ENCODE measurements at regions not wholly inside any gene's neighbourhood (a gene's known extent, or its start where the extent isn't known, plus 50 kb on each side); places are given as distances from the start of the nearest gene placed in this dataset.

- H3K4me3 ChIP-seq (ENCODE audit: low read depth, low read length) = no peak overlapping the region
- DNase-seq (ENCODE audit: low read depth) = no peak
Observed at GRCh38 chr3:180325533-180325932, 276.4 kb upstream of the TTC14 start.

- no peak for DNase-seq (ENCODE audit: low read depth)
- no peak overlapping the region for H3K4me3 ChIP-seq (ENCODE audit: low read depth, low read length)
Observed at GRCh38 chr3:180325958-180326357, 276.0 kb upstream of the TTC14 start.

DNA sequence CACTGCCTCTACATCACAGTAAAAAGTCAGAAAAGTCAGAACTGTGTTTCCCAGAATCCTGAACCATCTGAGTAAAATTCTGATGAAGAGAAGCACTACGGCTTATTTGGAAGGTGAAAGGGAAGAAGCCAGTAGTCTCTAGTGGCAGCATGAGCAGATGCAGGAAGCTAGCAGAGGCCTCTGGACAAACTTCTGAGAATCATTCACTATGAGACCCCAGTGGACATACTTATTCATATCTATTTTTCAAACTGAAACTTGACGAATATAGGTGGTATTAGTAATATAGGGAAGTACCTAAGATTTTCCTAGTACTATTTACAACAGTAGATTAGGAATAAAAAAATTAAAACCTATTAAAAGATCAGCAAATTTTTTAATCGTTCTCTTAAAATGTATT is 272.8 kb upstream of the TTC14 start:
- H3K4me3 ChIP-seq (ENCODE audit: low read depth, low read length) = no peak overlapping the region
- no peak for DNase-seq (ENCODE audit: low read depth)

GRCh38 chr3:180329847-180330246 is 272.1 kb upstream of the TTC14 start:
- no peak for DNase-seq (ENCODE audit: low read depth)

GRCh38 chr3:180330440-180330839 is 271.5 kb upstream of the TTC14 start:
- DNase-seq (ENCODE audit: low read depth) = no peak
- no peak overlapping the region for H3K4me3 ChIP-seq (ENCODE audit: low read depth, low read length)

More at GRCh38 chr3:180329847-180330246, 272.1 kb upstream of the TTC14 start:
- H3K4me3 ChIP-seq (ENCODE audit: low read depth, low read length) = no peak overlapping the region

GRCh38 chr3:180332608-180333007 is 269.4 kb upstream of the TTC14 start:
- no peak for DNase-seq (ENCODE audit: low read depth)
- H3K4me3 ChIP-seq (ENCODE audit: low read depth, low read length) = no peak overlapping the region

GRCh38 chr3:180335050-180335449 is 266.9 kb upstream of the TTC14 start:
- H3K4me3 ChIP-seq (ENCODE audit: low read depth, low read length) = no peak overlapping the region
- DNase-seq (ENCODE audit: low read depth) = no peak

DNA sequence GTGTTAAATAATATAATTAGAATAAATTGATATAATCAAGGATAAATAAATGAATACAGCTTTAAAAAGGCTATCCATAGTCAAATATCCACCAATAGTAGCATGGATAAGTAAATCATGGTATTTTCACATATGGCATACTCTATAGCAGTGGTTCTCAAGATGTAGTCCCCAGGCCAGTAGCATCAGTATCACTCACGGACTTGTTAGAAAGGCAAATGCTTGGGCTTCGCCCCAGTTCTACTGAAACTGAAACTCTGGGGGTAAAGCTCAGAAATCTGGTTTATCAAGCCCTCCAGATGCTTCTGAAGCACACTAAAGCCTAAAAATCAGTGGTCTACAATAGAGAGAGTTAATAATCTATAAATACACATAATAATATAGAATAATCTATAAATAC is 261.6 kb upstream of the TTC14 start:
- no peak overlapping the region for H3K4me3 ChIP-seq (ENCODE audit: low read depth, low read length)

GRCh38 chr3:180341516-180341915 is 260.4 kb upstream of the TTC14 start:
- DNase-seq (ENCODE audit: low read depth) = no peak
- no peak overlapping the region for H3K4me3 ChIP-seq (ENCODE audit: low read depth, low read length)

More for the DNA sequence above, 261.6 kb upstream of the TTC14 start:
- no peak for DNase-seq (ENCODE audit: low read depth)

DNA sequence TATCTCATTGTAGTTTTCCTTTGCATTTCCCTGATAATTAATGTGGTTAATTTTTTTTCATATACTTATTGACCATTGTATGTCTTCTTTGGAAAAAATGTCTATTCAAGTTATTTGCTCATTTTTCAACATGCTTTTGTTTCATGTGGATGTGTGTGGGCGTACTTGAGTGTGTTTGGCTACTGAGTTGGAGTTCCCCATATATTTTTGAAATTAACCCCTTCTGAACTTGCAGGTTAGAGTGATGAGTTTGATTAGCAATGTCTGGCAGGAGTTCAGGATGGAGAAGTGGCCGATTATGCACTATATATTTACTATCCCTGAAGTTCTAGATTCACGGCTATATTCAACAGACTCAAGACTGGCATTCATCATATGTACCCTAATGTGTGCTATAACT is 250.4 kb upstream of the TTC14 start:
- DNase-seq (ENCODE audit: low read depth) = no peak
- no peak overlapping the region for H3K4me3 ChIP-seq (ENCODE audit: low read depth, low read length)

GRCh38 chr3:180352261-180352660 is 249.7 kb upstream of the TTC14 start:
- DNase-seq (ENCODE audit: low read depth) = no peak
- no peak overlapping the region for H3K4me3 ChIP-seq (ENCODE audit: low read depth, low read length)

DNA sequence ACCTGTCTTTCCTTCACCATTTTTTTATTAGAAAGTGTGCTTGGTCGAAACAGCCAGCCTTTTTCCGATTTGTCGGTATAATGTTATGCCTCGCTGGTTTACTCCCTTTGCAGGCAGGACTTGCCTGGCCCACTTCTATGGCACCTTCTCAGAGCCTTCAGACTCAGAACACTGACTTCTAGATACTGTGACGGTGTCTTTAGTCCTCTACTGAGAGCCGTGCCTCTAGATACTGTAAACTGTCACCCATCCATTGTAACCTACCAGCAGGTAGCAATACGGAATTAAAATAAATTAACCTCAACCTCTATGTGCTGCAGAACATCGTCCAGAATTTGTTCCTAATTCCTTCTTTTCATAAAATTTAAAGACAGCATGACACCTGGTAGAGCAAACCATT is 247.7 kb upstream of the TTC14 start:
- H3K4me3 ChIP-seq (ENCODE audit: low read depth, low read length) = no peak overlapping the region
- no peak for DNase-seq (ENCODE audit: low read depth)

DNA sequence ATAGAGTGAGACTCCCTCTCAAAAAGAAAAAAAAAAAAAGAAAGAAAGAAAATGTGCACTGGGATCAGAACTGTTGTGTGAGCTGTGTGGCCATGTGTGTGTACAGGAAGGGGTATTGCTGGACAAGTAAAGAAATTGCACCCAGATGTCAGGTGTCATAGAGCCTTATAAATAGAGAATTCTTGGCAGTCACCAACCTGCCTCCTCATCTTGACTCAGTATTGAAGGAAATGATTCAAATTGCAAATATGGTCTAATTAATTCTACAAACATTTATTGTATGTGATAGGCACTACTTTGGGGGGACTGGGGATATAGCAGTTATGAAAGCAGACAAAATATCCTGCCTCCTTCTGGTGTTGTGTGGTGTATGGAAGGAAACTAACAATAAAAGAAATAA is 243.8 kb upstream of the TTC14 start:
- DNase-seq (ENCODE audit: low read depth) = no peak
- H3K4me3 ChIP-seq (ENCODE audit: low read depth, low read length) = no peak overlapping the region

- no peak for DNase-seq (ENCODE audit: low read depth)
- no peak overlapping the region for H3K4me3 ChIP-seq (ENCODE audit: low read depth, low read length)
Observed at GRCh38 chr3:180359061-180359952, 242.7 kb upstream of the TTC14 start.

DNA sequence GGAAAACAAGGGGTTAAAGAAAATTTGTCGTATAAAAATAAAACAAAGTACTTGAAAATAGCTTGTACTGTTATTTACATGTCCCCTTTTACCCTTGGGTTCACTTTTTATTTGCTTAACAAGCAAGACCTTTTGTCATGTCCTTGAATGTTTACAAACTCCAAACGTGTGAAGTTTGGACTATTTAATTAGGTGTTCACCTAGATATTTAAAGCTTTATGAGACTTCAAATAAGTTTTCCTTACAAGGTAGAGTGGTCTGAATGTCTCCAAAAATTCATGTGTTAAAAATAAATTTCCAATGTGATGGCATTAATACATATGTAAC is 242.0 kb upstream of the TTC14 start:
- DNase-seq (ENCODE audit: low read depth) = no peak

GRCh38 chr3:180362081-180362480 is 239.9 kb upstream of the TTC14 start:
- DNase-seq (ENCODE audit: low read depth) = no peak
- no peak overlapping the region for H3K4me3 ChIP-seq (ENCODE audit: low read depth, low read length)

More for the DNA sequence above, 242.0 kb upstream of the TTC14 start:
- no peak overlapping the region for H3K4me3 ChIP-seq (ENCODE audit: low read depth, low read length)

GRCh38 chr3:180375831-180376230 is 226.1 kb upstream of the TTC14 start:
- DNase-seq (ENCODE audit: low read depth) = no peak
- H3K4me3 ChIP-seq (ENCODE audit: low read depth, low read length) = no peak overlapping the region

DNA sequence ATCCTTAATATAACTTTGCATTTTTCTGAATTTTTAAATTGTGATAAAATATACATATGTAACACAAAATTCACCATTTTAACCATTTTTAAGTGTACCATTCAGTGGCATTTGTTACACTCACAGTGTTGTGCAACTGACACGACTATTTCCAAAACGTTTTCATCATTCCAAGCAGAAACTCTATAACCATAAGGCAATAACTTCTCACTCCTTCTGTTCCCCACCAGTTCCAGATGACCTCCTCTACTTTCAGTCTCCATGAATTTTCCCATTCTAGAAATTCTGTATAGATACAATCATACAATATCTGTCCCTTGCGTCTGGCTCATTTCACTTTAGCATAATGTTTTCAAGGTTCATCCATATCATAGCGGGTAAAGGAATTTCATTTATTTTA is 223.5 kb upstream of the TTC14 start:
- no peak overlapping the region for H3K4me3 ChIP-seq (ENCODE audit: low read depth, low read length)
- no peak for DNase-seq (ENCODE audit: low read depth)

GRCh38 chr3:180382638-180383180 is 219.3 kb upstream of the TTC14 start:
- H3K4me3 ChIP-seq (ENCODE audit: low read depth, low read length) = no peak overlapping the region
- DNase-seq (ENCODE audit: low read depth) = no peak

DNA sequence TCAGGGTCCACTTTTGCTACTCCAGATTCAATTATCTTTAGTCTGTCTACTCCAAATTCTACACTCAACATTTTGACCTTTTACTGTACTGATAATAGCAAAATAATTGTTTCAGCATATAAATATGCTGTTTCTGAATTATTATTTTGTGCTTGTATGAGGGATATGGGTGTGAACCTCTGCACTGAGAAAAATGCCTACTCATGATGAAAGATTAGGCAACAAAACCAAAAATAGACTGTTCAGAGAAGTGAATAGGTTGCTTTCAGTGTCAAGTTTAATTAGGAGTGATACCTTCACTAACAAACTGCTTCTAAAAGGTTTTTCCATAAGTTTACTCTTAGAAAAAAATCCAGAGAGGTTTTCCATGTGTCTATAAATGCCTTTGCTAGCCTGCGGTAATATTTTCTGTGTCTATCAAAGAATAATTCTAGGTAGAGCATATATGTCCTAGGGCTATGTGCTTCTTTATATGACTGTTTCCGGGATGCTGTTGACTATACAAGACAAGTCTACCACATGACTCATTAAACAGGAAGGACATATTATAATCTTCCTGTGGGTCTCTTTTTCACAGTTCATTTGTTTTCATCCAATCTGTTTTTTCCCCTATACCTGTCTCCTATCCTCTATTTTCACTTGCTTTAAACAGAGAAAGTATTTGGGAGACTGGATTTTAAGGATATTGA is 218.5 kb upstream of the TTC14 start:
- no peak for DNase-seq (ENCODE audit: low read depth)
- H3K4me3 ChIP-seq (ENCODE audit: low read depth, low read length) = no peak overlapping the region

GRCh38 chr3:180390313-180390712 is 211.7 kb upstream of the TTC14 start:
- H3K4me3 ChIP-seq (ENCODE audit: low read depth, low read length) = no peak overlapping the region
- DNase-seq (ENCODE audit: low read depth) = no peak

All from skeletal muscle cell (primary cell).